ENCODE measurements at regions not wholly inside any gene's neighbourhood (a gene's known extent, or its start where the extent isn't known, plus 50 kb on each side); places are given as distances from the start of the nearest gene placed in this dataset.

- Histone ChIP-seq H4K20me1 (ENCODE audit: insufficient read depth, low read length) (no peaks in the 10 kb centered on the region), H2AFZ (ENCODE audit: insufficient read depth, low read depth, low read length, poor library complexity, severe bottlenecking) (no peak overlapping the region), H3K4me3 (replicated peaks in 1 of 3; ENCODE audit: low read depth in 2 of 3, low read length in 3 of 3) (no peak overlapping the region), H3K79me2 (ENCODE audit: insufficient read depth, low read length) (no peaks in the 10 kb centered on the region), H3K4me1 (ENCODE audit: control insufficient read depth in 1 of 2, insufficient read depth in 2 of 2, low read length in 2 of 2) (no peaks in the 10 kb centered on the region), H3K9ac (ENCODE audit: insufficient read depth, low read length, poor library complexity, severe bottlenecking) (no peak overlapping the region), H3K4me2 (replicated peaks; ENCODE audit: extremely low read depth, low read length, poor library complexity, severe bottlenecking) (no peak overlapping the region), H3K36me3 (replicated peaks in 1 of 2; ENCODE audit: control insufficient read depth in 1 of 2, insufficient read depth in 2 of 2, low read length in 2 of 2) (no peaks in the 10 kb centered on the region), H3K27me3 (ENCODE audit: control insufficient read depth in 2 of 2, insufficient read depth in 2 of 2, low read length in 2 of 2) (peaks cover 0 to 8% of the 10 kb centered on the region in 2 donors), H3K27ac (ENCODE audit: low read depth in 1 of 2, low read length in 2 of 2) (no peak overlapping the region), H3K9me3 (replicated peaks in 1 of 2; ENCODE audit: control insufficient read depth in 1 of 2, insufficient read depth in 1 of 2, low read length in 2 of 2) (peaks cover 0 to 4% of the 10 kb centered on the region in 2 donors)
- no peak overlapping the region for H3K27ac Mint-ChIP-seq
- no peak for DNase-seq
- 95% methylated on average over 5 of the region's 15 CpGs for WGBS (ENCODE audit: insufficient coverage)
- peaks cover 3 to 19% (median 10%) of the 10 kb centered on the region in 3 donors for H3K27me3 Mint-ChIP-seq (ENCODE audit: low read depth in 3 of 3)
- H3K9me3 Mint-ChIP-seq = peaks cover 3 to 17% (median 7%) of the 10 kb centered on the region in 7 donors
- no peak for TF ChIP-seq CTCF (IDR thresholded peaks at IDR 0.05)
- no peaks in the 10 kb centered on the region for H3K4me1 Mint-ChIP-seq
- peak overlapping the region in 1 of 2 donors; percentile 78 for H3K4me3 Mint-ChIP-seq
- intact Hi-C loops (cut with micrococcal nuclease) = no loop called here
- H3K36me3 Mint-ChIP-seq = no peaks in the 10 kb centered on the region
Measured at GRCh38 chr6:9398071-9398766, 962.9 kb upstream of the SLC35B3 start.

GRCh38 chr6:9388596-9388995 is 953.3 kb upstream of the SLC35B3 start:
- Histone ChIP-seq H3K9ac (ENCODE audit: insufficient read depth, low read length, poor library complexity, severe bottlenecking) (no peak overlapping the region), H3K27me3 (ENCODE audit: control insufficient read depth in 2 of 2, insufficient read depth in 2 of 2, low read length in 2 of 2) (no peaks in the 10 kb centered on the region), H2AFZ (ENCODE audit: insufficient read depth, low read depth, low read length, poor library complexity, severe bottlenecking) (no peak overlapping the region), H3K36me3 (replicated peaks in 1 of 2; ENCODE audit: control insufficient read depth in 1 of 2, insufficient read depth in 2 of 2, low read length in 2 of 2) (no peaks in the 10 kb centered on the region), H3K4me1 (ENCODE audit: control insufficient read depth in 1 of 2, insufficient read depth in 2 of 2, low read length in 2 of 2) (no peaks in the 10 kb centered on the region), H3K4me3 (replicated peaks in 1 of 3; ENCODE audit: low read depth in 2 of 3, low read length in 3 of 3) (no peak overlapping the region), H3K4me2 (replicated peaks; ENCODE audit: extremely low read depth, low read length, poor library complexity, severe bottlenecking) (no peak overlapping the region), H4K20me1 (ENCODE audit: insufficient read depth, low read length) (no peaks in the 10 kb centered on the region), H3K9me3 (replicated peaks in 1 of 2; ENCODE audit: control insufficient read depth in 1 of 2, insufficient read depth in 1 of 2, low read length in 2 of 2) (peaks cover 0 to 2% of the 10 kb centered on the region in 2 donors), H3K79me2 (ENCODE audit: insufficient read depth, low read length) (no peaks in the 10 kb centered on the region), H3K27ac (ENCODE audit: low read depth in 1 of 2, low read length in 2 of 2) (no peak overlapping the region)
- H3K9me3 Mint-ChIP-seq = peaks cover 0 to 6% (median 2%) of the 10 kb centered on the region in 7 donors
- H3K4me3 Mint-ChIP-seq = no peak overlapping the region
- intact Hi-C loops (cut with micrococcal nuclease) = no loop called here
- no peak for TF ChIP-seq CTCF (IDR thresholded peaks at IDR 0.05)
- WGBS (ENCODE audit: insufficient coverage) = 100% methylated on average over 2 of the region's 2 CpGs
- H3K36me3 Mint-ChIP-seq = no peaks in the 10 kb centered on the region
- peaks cover 0 to 1% (median 0%) of the 10 kb centered on the region in 3 donors for H3K27me3 Mint-ChIP-seq (ENCODE audit: low read depth in 3 of 3)
- H3K27ac Mint-ChIP-seq = no peak overlapping the region
- DNase-seq = no peak
- no peaks in the 10 kb centered on the region for H3K4me1 Mint-ChIP-seq
